ENCODE measurements at regions not wholly inside any gene's neighbourhood (a gene's known extent, or its start where the extent isn't known, plus 50 kb on each side); places are given as distances from the start of the nearest gene placed in this dataset.

- TF ChIP-seq YY1 (IDR thresholded peaks at IDR 0.05; ENCODE audit: insufficient read depth, insufficient read length) (no peak), SUZ12 (IDR thresholded peaks at IDR 0.05; ENCODE audit: extremely low read depth, insufficient read depth, insufficient read length) (no peak)
Observed at GRCh38 chr2:83795777-83796176, 663.3 kb downstream of the SUCLG1 start.

Measured in NT2/D1 (cell line).